Naive thymus-derived CD4-positive, alpha-beta T cell (primary cell): ENCODE measurements at regions not wholly inside any gene's neighbourhood (a gene's known extent, or its start where the extent isn't known, plus 50 kb on each side); places are given as distances from the start of the nearest gene placed in this dataset.

Experiments used
- ATAC-seq: fragments of 150-1000 bp; cut with Tn5 transposase; 2 replicates; pipeline ENCODE4 v1.10.0; 2021; ENCODE audit warnings: mild to moderate bottlenecking, moderate library complexity
- CTCF ChIA-PET: fragments of 350-600 bp; sonication (Branson Sonifier 250); formaldehyde crosslinking; loops from one replicate; lab custom pipeline; 2021; ENCODE audit warnings: antibody characterized with exemption; lab: Charles Lee
- POLR2A ChIA-PET: fragments of 350-600 bp; sonication (Branson Sonifier 250); formaldehyde crosslinking; loops from one replicate; lab custom pipeline; 2021; ENCODE audit warnings: antibody characterized with exemption, inconsistent platforms; lab: Charles Lee
- DNase-seq, 9 donors: peaks; one replicate each; pipeline versions ENCODE4 v3.0.0 to v3.0.0-alpha.2; 2020 to 2022; ENCODE audit warnings: mixed read lengths in 1 of 9
- H3K27ac ChIP-seq: one replicate; pipeline ENCODE4 v1.7.0; 2013; ENCODE audit warnings: mild to moderate bottlenecking, low read depth, low read length, moderate library complexity
- H3K27me3 ChIP-seq, 2 donors: one replicate each; pipeline ENCODE4 v1.7.0; 2013; ENCODE audit warnings: low read length in 2 of 2, mild to moderate bottlenecking in 2 of 2, moderate library complexity in 2 of 2; ENCODE audit not compliant: control insufficient read depth in 2 of 2, insufficient read depth in 2 of 2
- H3K36me3 ChIP-seq, 3 experiments: 1 replicate in 2 of 3; 2 replicates in 1 of 3; pipeline ENCODE4 v1.7.0; 2013; ENCODE audit warnings: low read length in 3 of 3, mild to moderate bottlenecking in 3 of 3, moderate library complexity in 1 of 3; ENCODE audit not compliant: insufficient read depth in 3 of 3, control insufficient read depth in 2 of 3
- H3K4me1 ChIP-seq, 2 donors: one replicate each; pipeline ENCODE4 v1.7.0; 2013; ENCODE audit warnings: low read length in 2 of 2, mild to moderate bottlenecking in 2 of 2, moderate library complexity in 1 of 2; ENCODE audit not compliant: control insufficient read depth in 2 of 2, insufficient read depth in 2 of 2
- H3K4me3 ChIP-seq: 2 replicates; pipeline ENCODE4 v1.7.0; 2013; ENCODE audit warnings: mild to moderate bottlenecking, low read length
- H3K9me3 ChIP-seq, 3 experiments: 1 replicate in 2 of 3; 2 replicates in 1 of 3; pipeline ENCODE4 v1.7.0; 2013; ENCODE audit warnings: low read length in 3 of 3; ENCODE audit not compliant: control insufficient read depth in 2 of 3
- H3K27ac Mint-ChIP-seq, 9 donors: one replicate each; pipeline ENCODE4 v1.8.0; 2020 to 2022; ENCODE audit warnings: mixed read lengths in 9 of 9, mild to moderate bottlenecking in 8 of 9, moderate library complexity in 5 of 9, inconsistent platforms in 2 of 9
- H3K27me3 Mint-ChIP-seq, 5 donors: one replicate each; pipeline ENCODE4 v1.8.0; 2021 to 2022; ENCODE audit warnings: mixed read lengths in 5 of 5, mild to moderate bottlenecking in 1 of 5
- H3K36me3 Mint-ChIP-seq, 5 donors: one replicate each; pipeline ENCODE4 v1.8.0; 2020 to 2022; ENCODE audit warnings: mixed read lengths in 5 of 5, mild to moderate bottlenecking in 3 of 5, inconsistent platforms in 1 of 5
- H3K4me1 Mint-ChIP-seq, 7 donors: one replicate each; pipeline ENCODE4 v1.8.0; 2020 to 2022; ENCODE audit warnings: mixed read lengths in 7 of 7, mild to moderate bottlenecking in 3 of 7, inconsistent platforms in 1 of 7
- H3K4me3 Mint-ChIP-seq, 10 donors: one replicate each; pipeline ENCODE4 v1.8.0; 2020 to 2022; ENCODE audit warnings: mild to moderate bottlenecking in 10 of 10, mixed read lengths in 10 of 10, moderate library complexity in 6 of 10, inconsistent platforms in 2 of 10
- H3K9me3 Mint-ChIP-seq, 11 donors: one replicate each; pipeline ENCODE4 v1.8.0; 2020 to 2022; ENCODE audit warnings: mixed read lengths in 11 of 11, mild to moderate bottlenecking in 4 of 11, inconsistent platforms in 1 of 11, moderate library complexity in 1 of 11
- intact Hi-C, 2 donors: fragments of 100-400 bp; cut with micrococcal nuclease; formaldehyde crosslinking; loops; one replicate each; pipeline ENCODE4 v1.15.1; 2023

- no peaks in the 10 kb centered on the region for H3K4me1 Mint-ChIP-seq
- H3K36me3 ChIP-seq = no peaks in the 10 kb centered on the region
- ChIA-PET CTCF (no interaction called here), POLR2A (no interaction called here)
- H3K27ac ChIP-seq = no peak overlapping the region
- H3K9me3 ChIP-seq = no peaks in the 10 kb centered on the region
- H3K36me3 Mint-ChIP-seq = no peaks in the 10 kb centered on the region
- intact Hi-C loops = no loop called here
- no peaks in the 10 kb centered on the region for H3K9me3 Mint-ChIP-seq
- H3K4me3 Mint-ChIP-seq = no peak overlapping the region
- no peak overlapping the region for H3K4me3 ChIP-seq
- ATAC-seq = no peak
- H3K27me3 ChIP-seq = no peaks in the 10 kb centered on the region
- peak overlapping the region in 1 of 9 donors; percentile 10 for H3K27ac Mint-ChIP-seq
- no peaks in the 10 kb centered on the region for H3K27me3 Mint-ChIP-seq
- H3K4me1 ChIP-seq = no peaks in the 10 kb centered on the region
- DNase-seq = no peak
These were observed 121.6 kb upstream of the PMEPA1 start for GRCh38 chr20:57831326-57831992.

- Mint-ChIP-seq H3K27ac (no peak overlapping the region), H3K4me3 (no peak overlapping the region), H3K9me3 (no peaks in the 10 kb centered on the region), H3K36me3 (no peaks in the 10 kb centered on the region), H3K4me1 (no peaks in the 10 kb centered on the region), H3K27me3 (no peaks in the 10 kb centered on the region)
- Histone ChIP-seq H3K36me3 (no peaks in the 10 kb centered on the region), H3K4me3 (no peak overlapping the region), H3K9me3 (no peaks in the 10 kb centered on the region), H3K27me3 (no peaks in the 10 kb centered on the region), H3K27ac (no peak overlapping the region), H3K4me1 (no peaks in the 10 kb centered on the region)
- ATAC-seq (no peak), DNase-seq (no peak)
- ChIA-PET POLR2A (no interaction called here), CTCF (no interaction called here)
- intact Hi-C loops = no loop called here
These were observed 120.7 kb upstream of the PMEPA1 start for GRCh38 chr20:57830515-57830895.

- Mint-ChIP-seq H3K4me3 (no peak overlapping the region), H3K27ac (no peak overlapping the region), H3K4me1 (no peaks in the 10 kb centered on the region), H3K36me3 (no peaks in the 10 kb centered on the region), H3K27me3 (no peaks in the 10 kb centered on the region), H3K9me3 (no peaks in the 10 kb centered on the region)
- CTCF ChIA-PET = no interaction called here
- ATAC-seq (no peak), DNase-seq (no peak)
- intact Hi-C loops = no loop called here
- Histone ChIP-seq H3K9me3 (no peaks in the 10 kb centered on the region), H3K4me3 (no peak overlapping the region), H3K36me3 (no peaks in the 10 kb centered on the region), H3K27me3 (no peaks in the 10 kb centered on the region), H3K4me1 (no peaks in the 10 kb centered on the region), H3K27ac (no peak overlapping the region)
- POLR2A ChIA-PET = no interaction called here
These were observed 120.1 kb upstream of the PMEPA1 start for GRCh38 chr20:57829805-57830514.

GRCh38 chr20:57829336-57829735 lies 119.5 kb upstream of the PMEPA1 start:
- DNase-seq = no peak
- Histone ChIP-seq H3K9me3 (no peaks in the 10 kb centered on the region), H3K27me3 (no peaks in the 10 kb centered on the region), H3K36me3 (no peaks in the 10 kb centered on the region), H3K4me3 (no peak overlapping the region), H3K4me1 (no peaks in the 10 kb centered on the region), H3K27ac (no peak overlapping the region)
- H3K27me3 Mint-ChIP-seq = no peaks in the 10 kb centered on the region
- no peak overlapping the region for H3K4me3 Mint-ChIP-seq
- ChIA-PET CTCF (no interaction called here), POLR2A (no interaction called here)
- intact Hi-C loops = no loop called here
- no peaks in the 10 kb centered on the region for H3K9me3 Mint-ChIP-seq
- no peaks in the 10 kb centered on the region for H3K4me1 Mint-ChIP-seq
- ATAC-seq = no peak
- H3K27ac Mint-ChIP-seq = no peak overlapping the region
- no peaks in the 10 kb centered on the region for H3K36me3 Mint-ChIP-seq

- Histone ChIP-seq H3K27me3 (no peaks in the 10 kb centered on the region), H3K4me1 (no peaks in the 10 kb centered on the region), H3K27ac (no peak overlapping the region), H3K36me3 (no peaks in the 10 kb centered on the region), H3K9me3 (no peaks in the 10 kb centered on the region), H3K4me3 (no peak overlapping the region)
- ATAC-seq = no peak
- H3K4me1 Mint-ChIP-seq = no peaks in the 10 kb centered on the region
- H3K4me3 Mint-ChIP-seq = no peak overlapping the region
- no peak for DNase-seq
- no peaks in the 10 kb centered on the region for H3K27me3 Mint-ChIP-seq
- H3K9me3 Mint-ChIP-seq = no peaks in the 10 kb centered on the region
- ChIA-PET CTCF (no interaction called here), POLR2A (no interaction called here)
- intact Hi-C loops = no loop called here
- H3K36me3 Mint-ChIP-seq = no peaks in the 10 kb centered on the region
- no peak overlapping the region for H3K27ac Mint-ChIP-seq
These were observed 118.9 kb upstream of the PMEPA1 start for GRCh38 chr20:57828696-57829095.

GRCh38 chr20:57826666-57827287 lies 117.0 kb upstream of the PMEPA1 start:
- no peak overlapping the region for H3K4me3 ChIP-seq
- H3K9me3 Mint-ChIP-seq = no peaks in the 10 kb centered on the region
- CTCF ChIA-PET = no interaction called here
- no peaks in the 10 kb centered on the region for H3K36me3 Mint-ChIP-seq
- POLR2A ChIA-PET = no interaction called here
- no peaks in the 10 kb centered on the region for H3K4me1 ChIP-seq
- ATAC-seq = no peak
- H3K27ac Mint-ChIP-seq = no peak overlapping the region
- H3K4me3 Mint-ChIP-seq = no peak overlapping the region
- DNase-seq = no peak
- intact Hi-C loops = no loop called here
- H3K27me3 ChIP-seq = no peaks in the 10 kb centered on the region
- no peaks in the 10 kb centered on the region for H3K9me3 ChIP-seq
- no peak overlapping the region for H3K27ac ChIP-seq
- no peaks in the 10 kb centered on the region for H3K4me1 Mint-ChIP-seq
- no peaks in the 10 kb centered on the region for H3K36me3 ChIP-seq
- no peaks in the 10 kb centered on the region for H3K27me3 Mint-ChIP-seq

GRCh38 chr20:57824909-57825308 lies 115.1 kb upstream of the PMEPA1 start:
- Histone ChIP-seq H3K36me3 (no peaks in the 10 kb centered on the region), H3K4me3 (no peak overlapping the region), H3K27ac (no peak overlapping the region), H3K27me3 (no peaks in the 10 kb centered on the region), H3K4me1 (no peaks in the 10 kb centered on the region), H3K9me3 (no peaks in the 10 kb centered on the region)
- CTCF ChIA-PET = no interaction called here
- peaks cover 0 to 13% (median 3%) of the 10 kb centered on the region in 5 donors for H3K27me3 Mint-ChIP-seq
- H3K4me3 Mint-ChIP-seq = no peak overlapping the region
- DNase-seq = no peak
- POLR2A ChIA-PET = no interaction called here
- H3K36me3 Mint-ChIP-seq = no peaks in the 10 kb centered on the region
- no peaks in the 10 kb centered on the region for H3K9me3 Mint-ChIP-seq
- intact Hi-C loops = no loop called here
- ATAC-seq = no peak
- no peak overlapping the region for H3K27ac Mint-ChIP-seq
- H3K4me1 Mint-ChIP-seq = no peaks in the 10 kb centered on the region
